K562 (cell line): ENCODE measurements at regions not wholly inside any gene's neighbourhood (a gene's known extent, or its start where the extent isn't known, plus 50 kb on each side); places are given as distances from the start of the nearest gene placed in this dataset.
"Not testable (repeated sequence)": the region's sequence is repeated elsewhere in the genome, so short reads cannot be mapped to it uniquely, and the experiment has no call there.

Source experiments
- ATAC-seq: fragments of 200-7000 bp; cut with Tn5 transposase; 3 replicates; pipeline ENCODE4 v1.9.1; 2020; ENCODE audit warnings: moderate library complexity
- BruUV-seq: library from RNA; stranded (reverse); fragments of 400-500 nt; replicated peaks from 2 replicates; lab custom pipeline; 2021; lab: Mats Ljungman, UMichigan
- CTCF ChIA-PET: fragments of 300-600 bp; formaldehyde crosslinking; extraction: SDS; loops from one replicate; lab custom pipeline; 2021; ENCODE audit warnings: low intra/inter-chr PET ratio; lab: Yijun Ruan, JAX
- POLR2A ChIA-PET: fragments of 300-600, 350-650 bp; sonication (Branson Sonifier 250); formaldehyde crosslinking; extraction: SDS; loops from one replicate; lab custom pipeline; 2021; ENCODE audit warnings: antibody characterized with exemption, inconsistent platforms; lab: Yijun Ruan, JAX
- DNase-seq, 4 experiments: peaks; one replicate each; pipeline versions ENCODE4 v3.0.0 to v3.0.0-alpha.2; 2011 to 2018; ENCODE audit warnings: low spot score in 3 of 4, mixed read lengths in 3 of 4; ENCODE audit errors: extremely low read depth in 1 of 4
- FAIRE-seq: peaks from 2 replicates; lab custom pipeline; 2011; peaks lifted over from hg19 to GRCh38; lab: Jason Lieb, UNC
- H2AFZ ChIP-seq: 2 replicates; pipeline ENCODE4 v1.6.0; 2011; ENCODE audit warnings: low read depth, low read length, control low read depth, inconsistent platforms
- H3K27ac ChIP-seq: fragments of 200-600 bp; 3 replicates; pipeline ENCODE4 v1.8.0; 2011; ENCODE audit warnings: low read depth, mild to moderate bottlenecking, control low read depth, inconsistent platforms, low read length, moderate library complexity, mixed read lengths; ENCODE audit errors: extremely low read depth
- H3K27me3 ChIP-seq, 2 experiments: fragments of 300-600 bp in 1 of 2; 2 replicates in 1 of 2; 3 replicates in 1 of 2; pipeline versions ENCODE4 v1.6.0 to v1.8.0; 2011; ENCODE audit warnings: inconsistent platforms in 2 of 2, low read length in 2 of 2, mild to moderate bottlenecking in 1 of 2, mixed read lengths in 1 of 2, moderate library complexity in 1 of 2; ENCODE audit not compliant: control insufficient read depth in 2 of 2, insufficient read depth in 2 of 2
- H3K36me3 ChIP-seq: fragments of 300-600 bp; 3 replicates; pipeline ENCODE4 v1.8.0; 2011; ENCODE audit warnings: mild to moderate bottlenecking, low read length, inconsistent platforms; ENCODE audit not compliant: control insufficient read depth, insufficient read depth
- H3K4me1 ChIP-seq, 2 experiments: fragments of 200-600 bp in 1 of 2; replicated peaks in 1 of 2; 2 replicates in 1 of 2; 3 replicates in 1 of 2; pipeline versions ENCODE4 v1.5.1 to v1.8.0; 2011; ENCODE audit warnings: inconsistent platforms in 2 of 2, low read length in 2 of 2, mild to moderate bottlenecking in 1 of 2, mixed read lengths in 1 of 2, moderate library complexity in 1 of 2; ENCODE audit not compliant: control insufficient read depth in 2 of 2, insufficient read depth in 2 of 2
- H3K4me2 ChIP-seq: 2 replicates; pipeline ENCODE4 v1.6.1; 2011; ENCODE audit warnings: low read length, control low read depth, inconsistent platforms, mixed read lengths; ENCODE audit not compliant: insufficient read depth
- H3K4me3 ChIP-seq: fragments of 200-600 bp; sonication (generic), shearing (Covaris generic); 2 replicates; pipeline ENCODE4 v1.5.1; 2016; ENCODE audit warnings: control low read depth, inconsistent platforms
- H3K79me2 ChIP-seq: fragments of 200-600 bp; 3 replicates; pipeline ENCODE4 v1.8.0; 2011; ENCODE audit warnings: low read length, inconsistent platforms; ENCODE audit not compliant: control insufficient read depth, insufficient read depth
- H3K9ac ChIP-seq, 2 experiments: 2 replicates each; pipeline versions ENCODE4 v1.6.0 to v1.6.1; 2011; ENCODE audit warnings: low read depth in 2 of 2, low read length in 2 of 2, control low read depth in 1 of 2, inconsistent platforms in 1 of 2, mild to moderate bottlenecking in 1 of 2, mixed read lengths in 1 of 2; ENCODE audit not compliant: insufficient read depth in 1 of 2
- H3K9me1 ChIP-seq: one replicate; pipeline ENCODE4 v1.6.0; 2011; ENCODE audit warnings: inconsistent platforms, mild to moderate bottlenecking, low read length, moderate library complexity; ENCODE audit not compliant: control insufficient read depth, insufficient read depth
- H3K9me3 ChIP-seq: replicated peaks from 2 replicates; pipeline ENCODE4 v1.5.1; 2011; ENCODE audit warnings: low read depth, low read length, inconsistent platforms; ENCODE audit not compliant: control insufficient read depth, insufficient read depth
- H4K20me1 ChIP-seq: replicated peaks from 2 replicates; pipeline ENCODE4 v1.6.1; 2011; ENCODE audit warnings: low read length, inconsistent platforms, mixed read lengths; ENCODE audit not compliant: control insufficient read depth, insufficient read depth
- FOSL1 ChIP-seq: fragments of 200-800 bp; sonication (Bioruptor generic); conservative IDR thresholded peaks from 2 replicates; pipeline ENCODE4 v1.6.1; 2016; ENCODE audit warnings: missing genetic modification characterization, missing compliant biosample characterization
- WGBS: fragments of 100-300 bp; shearing (Covaris generic); methylation state at CpG from one replicate; pipeline ENCODE4 v1.1.6; 2016; ENCODE audit warnings: low coverage, mixed read lengths; ENCODE audit not compliant: insufficient coverage; ENCODE audit errors: missing lambda C conversion rate; 5-methylcytosine and 5-hydroxymethylcytosine counted together
- in situ Hi-C: fragments of 300-500 bp; cut with MboI; formaldehyde crosslinking; loops from 4 replicates; pipeline ENCODE4 v1.15.0; 2018; ENCODE audit warnings: inconsistent platforms, mixed read lengths
- intact Hi-C: fragments of 100-400 bp; cut with micrococcal nuclease; formaldehyde crosslinking; loops from 2 replicates; pipeline ENCODE4 v1.14.2; 2022

GRCh38 chr15:84536181-84536580, 64.6 kb upstream of the ZSCAN2 start:
- H3K9ac ChIP-seq, H3K79me2 ChIP-seq, H3K27ac ChIP-seq, BruUV-seq, H3K4me2 ChIP-seq, H3K9me1 ChIP-seq, H3K27me3 ChIP-seq, H3K4me3 ChIP-seq, H3K36me3 ChIP-seq, intact Hi-C loops, H3K4me1 ChIP-seq, H2AFZ ChIP-seq, FAIRE-seq, ATAC-seq, CTCF ChIA-PET, DNase-seq, H3K9me3 ChIP-seq, in situ Hi-C loops, POLR2A ChIA-PET, H4K20me1 ChIP-seq: not testable (repeated sequence)
- 0 out of 2 replicates have a peak, but pooled peaks have one; percentile 31 for TF ChIP-seq FOSL1 (tag)
- WGBS: 10% methylated on average over 3 of the region's 3 CpGs

GRCh38 chr15:84544586-84544985, 56.2 kb upstream of the ZSCAN2 start:
- H3K4me3 ChIP-seq, H3K4me1 ChIP-seq, FAIRE-seq, H3K9ac ChIP-seq, H2AFZ ChIP-seq, H3K9me3 ChIP-seq, in situ Hi-C loops, BruUV-seq, H3K79me2 ChIP-seq, CTCF ChIA-PET, DNase-seq, intact Hi-C loops, H3K36me3 ChIP-seq, H3K4me2 ChIP-seq, H3K9me1 ChIP-seq, H4K20me1 ChIP-seq, H3K27me3 ChIP-seq, POLR2A ChIA-PET, H3K27ac ChIP-seq, ATAC-seq: not testable (repeated sequence)
- 86% methylated on average over 6 of the region's 6 CpGs for WGBS

GRCh38 chr15:84547150-84547549, 53.7 kb upstream of the ZSCAN2 start:
- H3K27ac ChIP-seq, H3K9me1 ChIP-seq, FAIRE-seq, H3K4me3 ChIP-seq, H2AFZ ChIP-seq, CTCF ChIA-PET, H3K36me3 ChIP-seq, intact Hi-C loops, POLR2A ChIA-PET, H3K27me3 ChIP-seq, H3K9me3 ChIP-seq, H3K4me1 ChIP-seq, BruUV-seq, H4K20me1 ChIP-seq, in situ Hi-C loops, H3K9ac ChIP-seq, H3K79me2 ChIP-seq, H3K4me2 ChIP-seq, DNase-seq: not testable (repeated sequence)
- WGBS: 5% methylated on average over 1 of the region's 2 CpGs
- ATAC-seq: peak; percentile 67; the same call in 2 of the 3 replicates

- H3K9ac ChIP-seq, H3K79me2 ChIP-seq, CTCF ChIA-PET, ATAC-seq, H3K36me3 ChIP-seq, BruUV-seq, POLR2A ChIA-PET, H3K4me3 ChIP-seq, H3K27me3 ChIP-seq, H3K27ac ChIP-seq, H3K9me1 ChIP-seq, intact Hi-C loops, H2AFZ ChIP-seq, H4K20me1 ChIP-seq, H3K9me3 ChIP-seq, H3K4me2 ChIP-seq, FAIRE-seq, DNase-seq, H3K4me1 ChIP-seq: not testable (repeated sequence)
- WGBS: 89% methylated on average over 5 of the region's 5 CpGs
- in situ Hi-C loops: loop anchor here (25.0 kb wide), 1 partner anchor 363 kb away; no protein-coding TSS in a partner anchor
Measured at GRCh38 chr15:84550503-84550902, 50.3 kb upstream of the ZSCAN2 start.
